GM18499 (cell line): ENCODE measurements at regions not wholly inside any gene's neighbourhood (a gene's known extent, or its start where the extent isn't known, plus 50 kb on each side); places are given as distances from the start of the nearest gene placed in this dataset.
A peak's percentile ranks its signal among the peaks of the same experiment; 100 is the strongest.
"Not testable (repeated sequence)": the region's sequence is repeated elsewhere in the genome, so short reads cannot be mapped to it uniquely, and the experiment has no call there.

ENCODE experiments used
- ATAC-seq: cut with Tn5 transposase; IDR thresholded peaks from one replicate; pipeline ENCODE4 v1.9.1; 2021; ENCODE audit warnings: moderate number of reproducible peaks; ENCODE audit not compliant: insufficient read depth, unreplicated experiment

DNA sequence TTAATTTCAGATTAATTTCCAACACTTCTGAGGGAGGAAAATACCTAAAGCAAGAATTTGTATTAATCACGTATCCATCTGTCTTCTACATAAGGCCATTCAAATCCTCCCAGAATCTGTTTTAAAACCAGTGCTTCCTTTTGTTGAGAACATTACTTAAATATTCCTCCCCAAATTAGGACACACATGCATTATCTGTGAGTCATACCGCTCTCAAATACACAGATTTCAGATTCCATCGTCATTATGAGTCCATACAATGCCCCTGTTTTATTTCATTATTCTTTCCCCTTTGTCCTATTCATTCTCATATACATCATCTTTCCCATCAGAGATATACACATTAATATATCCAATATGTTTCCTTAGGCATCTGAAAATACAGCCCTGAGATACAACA is 57.3 kb upstream of the PRSS12 start:
- ATAC-seq = no peak

DNA sequence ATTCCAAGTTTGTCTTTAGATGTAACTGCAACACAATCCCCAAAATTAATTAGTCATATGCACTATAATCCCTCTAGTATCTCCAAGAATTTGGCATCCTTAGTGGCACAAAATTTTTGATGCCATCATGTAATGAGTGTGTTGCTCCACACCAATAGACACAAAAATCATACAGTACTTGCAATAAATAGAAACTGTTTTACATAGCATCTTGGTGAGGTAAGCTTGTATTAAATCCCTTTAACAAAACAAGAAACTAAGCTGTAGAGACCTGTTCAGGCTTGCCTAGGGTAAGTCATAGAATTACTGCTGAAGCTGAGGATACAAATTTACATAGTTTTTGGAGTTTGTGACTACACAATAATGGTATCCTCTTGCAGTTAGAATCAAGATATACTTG is 64.5 kb upstream of the PRSS12 start:
- peak; percentile 65 for ATAC-seq

DNA sequence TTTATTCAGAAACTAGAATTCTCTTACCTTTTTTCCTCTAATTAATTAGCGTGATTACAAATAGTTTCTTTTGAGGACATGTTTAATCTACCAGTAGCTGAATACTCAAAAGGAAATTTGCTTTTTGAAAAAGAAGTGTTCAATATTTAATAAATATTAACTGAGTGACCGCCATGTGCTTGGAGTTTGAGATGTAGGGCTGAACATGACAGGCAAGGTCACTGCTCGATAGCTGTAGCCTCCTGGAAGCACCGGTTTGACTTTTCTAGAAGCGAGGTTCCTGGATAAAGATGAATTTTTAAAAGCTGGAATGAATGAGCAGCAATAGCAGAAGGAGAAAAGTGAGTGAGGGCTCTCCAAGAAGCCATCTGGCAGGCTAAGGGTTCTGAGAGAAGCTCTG is 65.0 kb upstream of the PRSS12 start:
- not testable (repeated sequence) for ATAC-seq

DNA sequence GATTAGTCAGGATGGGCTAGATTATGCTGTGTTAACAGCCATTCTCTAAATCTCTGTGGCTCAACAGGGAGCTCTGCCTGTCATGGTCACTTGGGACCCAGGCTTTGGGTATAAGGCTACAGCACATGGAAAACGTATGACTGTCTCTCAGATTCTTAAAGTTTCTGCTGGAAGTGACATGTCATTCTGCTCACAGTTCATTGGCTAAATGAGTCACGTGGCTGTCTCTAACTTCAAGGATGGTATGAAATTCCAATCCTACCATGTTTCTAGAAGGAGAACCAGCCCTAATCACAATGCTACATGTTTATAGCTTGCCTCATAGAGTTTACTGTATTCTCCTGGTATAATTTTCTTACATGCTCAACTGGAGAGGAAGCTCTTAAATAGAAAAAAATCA is 65.6 kb upstream of the PRSS12 start:
- not testable (repeated sequence) for ATAC-seq

GRCh38 chr4:118419626-118420025 is 66.8 kb upstream of the PRSS12 start:
- not testable (repeated sequence) for ATAC-seq

DNA sequence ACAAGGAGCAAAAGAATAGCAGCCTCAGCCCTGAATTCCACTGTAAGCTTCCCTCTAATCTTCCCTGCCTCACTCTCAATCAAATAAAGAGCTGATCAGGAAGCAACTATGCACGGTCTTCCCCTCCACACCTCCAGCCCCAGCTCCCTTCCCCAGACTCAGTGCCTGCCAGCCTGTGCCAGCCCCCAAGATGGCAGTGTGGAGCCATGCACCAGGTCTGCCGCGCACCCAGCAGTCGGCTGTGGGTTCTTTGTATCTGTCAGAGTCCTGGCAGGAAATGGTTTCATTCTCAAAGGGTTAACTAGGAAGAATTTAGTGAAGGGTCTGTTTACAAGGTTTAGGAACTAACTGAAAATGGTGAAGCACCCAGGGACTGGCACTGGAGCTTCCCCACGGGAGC is 71.3 kb upstream of the PRSS12 start:
- ATAC-seq = not testable (repeated sequence)

DNA sequence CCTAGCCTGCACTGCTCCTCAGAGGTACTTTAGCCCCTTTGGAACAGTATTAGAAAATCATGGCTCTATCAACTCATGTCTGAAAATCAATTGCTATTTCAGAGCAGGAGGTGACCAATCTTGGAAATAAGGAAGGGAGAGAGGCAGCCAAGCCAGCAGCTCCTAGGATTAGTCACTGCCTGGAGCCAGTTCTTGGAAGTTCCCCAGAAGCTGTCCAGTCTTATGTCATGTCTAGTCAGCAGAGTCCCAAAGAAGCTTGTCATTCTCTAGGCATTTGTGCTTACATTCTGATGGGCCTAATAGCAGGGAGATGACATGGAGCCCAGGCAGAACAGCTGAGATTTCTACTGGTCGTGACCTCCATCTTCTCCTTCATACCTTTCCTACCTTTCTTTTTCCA is 76.1 kb upstream of the PRSS12 start:
- ATAC-seq = not testable (repeated sequence)

- not testable (repeated sequence) for ATAC-seq
These were observed 79.6 kb upstream of the PRSS12 start for GRCh38 chr4:118432359-118432758.

DNA sequence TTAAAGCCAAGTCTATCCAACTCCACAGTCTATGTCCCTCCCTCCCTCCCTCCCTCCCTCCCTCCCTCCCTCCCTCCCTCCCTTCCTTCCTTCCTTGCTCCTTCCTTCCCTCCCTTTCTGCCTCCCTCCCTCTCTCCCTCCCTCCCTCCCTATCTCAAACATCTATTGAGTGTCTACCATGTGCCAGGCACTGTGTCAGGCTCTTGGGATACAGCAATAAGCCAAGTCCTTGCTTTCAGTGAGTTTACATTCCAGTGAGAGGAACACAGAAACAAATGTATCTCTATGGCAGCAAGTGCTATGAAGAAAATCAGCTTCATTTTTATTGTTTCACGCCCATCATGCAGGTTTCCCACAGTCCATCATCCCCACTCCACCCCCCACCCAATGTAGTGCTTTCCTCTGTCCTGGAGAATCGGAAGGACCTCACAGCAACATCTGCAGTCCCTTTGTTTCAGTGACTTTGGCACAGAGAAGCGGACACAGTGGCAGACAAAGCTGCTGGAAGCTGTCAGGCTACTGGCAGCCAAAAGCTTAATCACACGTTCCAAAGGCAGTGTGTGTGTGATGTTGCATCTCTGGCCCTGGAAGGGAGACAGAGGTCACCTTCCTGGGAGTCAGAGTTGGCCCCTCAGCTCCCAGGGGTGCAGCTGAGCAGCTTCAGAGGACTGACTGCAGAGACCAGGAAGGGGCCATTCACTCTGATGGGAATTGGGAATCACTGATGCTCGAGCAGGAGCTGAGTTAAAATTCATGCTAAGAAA is 81.0 kb upstream of the PRSS12 start:
- ATAC-seq = not testable (repeated sequence)

DNA sequence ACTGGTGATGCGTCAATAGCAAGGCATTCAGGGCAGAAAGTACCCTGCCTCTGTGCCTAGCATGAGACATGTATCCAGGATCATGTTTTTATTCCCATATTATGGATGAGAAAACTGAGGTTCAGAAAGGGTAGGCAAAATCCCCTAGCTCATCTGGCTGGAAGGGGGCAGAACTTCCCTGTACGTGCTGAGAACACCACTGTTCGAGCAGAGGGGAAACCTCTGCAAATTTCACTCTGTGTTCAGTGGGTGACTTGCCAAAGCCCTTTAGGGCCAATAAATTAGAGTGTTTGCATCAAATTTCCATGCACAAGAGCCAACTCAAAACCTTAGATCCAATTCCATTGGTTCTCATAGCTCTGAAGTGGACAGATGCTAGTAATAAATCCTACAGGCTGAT is 82.6 kb upstream of the PRSS12 start:
- ATAC-seq = not testable (repeated sequence)

- not testable (repeated sequence) for ATAC-seq
These were observed 89.5 kb upstream of the PRSS12 start for GRCh38 chr4:118442115-118442837.

DNA sequence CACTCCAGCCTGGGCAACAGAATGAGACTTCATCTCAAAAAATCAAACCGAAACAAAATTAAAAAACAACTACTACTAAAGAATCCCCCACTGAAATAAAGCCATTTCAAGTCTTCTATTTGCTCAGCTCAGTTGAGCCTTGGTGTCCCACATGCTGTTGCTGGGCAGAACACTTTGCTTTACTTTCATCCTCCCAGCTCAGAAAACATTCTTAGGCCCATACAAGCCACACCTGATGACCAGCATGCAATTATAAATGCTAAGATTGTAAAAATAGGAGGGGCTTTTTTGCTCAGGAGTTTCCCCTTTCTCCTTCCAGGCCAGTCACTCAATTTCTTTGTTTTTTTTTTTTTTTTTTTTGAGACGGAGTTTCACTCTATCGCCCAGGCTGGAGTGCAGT is 94.6 kb upstream of the PRSS12 start:
- not testable (repeated sequence) for ATAC-seq

DNA sequence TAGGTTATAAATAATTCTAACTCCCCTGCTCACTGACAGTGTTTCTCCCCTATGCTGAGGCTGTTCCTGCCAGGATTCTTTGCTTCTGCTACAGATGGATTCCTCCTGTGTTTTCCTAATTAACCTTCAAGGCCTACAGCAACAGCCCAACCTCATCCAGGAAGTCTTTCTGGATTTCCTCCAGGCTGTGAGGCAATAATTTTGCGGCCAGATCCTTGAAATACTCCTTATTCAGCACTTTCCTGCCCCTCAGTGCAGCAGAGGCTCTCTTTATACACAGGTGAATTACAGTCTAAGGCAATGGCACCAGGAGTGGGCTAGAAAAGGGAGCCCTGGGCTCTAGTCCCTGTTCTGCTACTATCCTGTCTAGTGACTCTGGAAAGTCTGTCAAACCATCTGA is 102.1 kb upstream of the PRSS12 start:
- not testable (repeated sequence) for ATAC-seq

DNA sequence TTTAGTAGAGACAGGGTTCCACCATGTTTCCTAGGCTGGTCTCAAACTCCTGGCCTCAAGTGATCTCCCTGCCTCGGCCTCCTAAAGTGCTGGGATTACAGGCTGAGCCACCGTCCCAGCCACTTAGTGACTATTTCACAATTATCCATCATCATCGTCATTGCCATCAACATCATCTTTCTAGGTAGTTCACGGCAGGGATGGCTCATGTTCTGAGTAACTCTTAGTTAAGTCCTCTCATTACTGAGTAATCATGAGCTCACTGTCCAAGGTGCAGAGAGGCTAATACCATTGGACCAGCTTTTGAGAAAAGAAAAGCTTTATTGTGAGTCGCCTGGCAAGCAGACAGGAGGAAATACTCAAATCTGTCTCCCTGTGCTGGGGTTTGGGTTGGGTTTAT is 108.6 kb upstream of the PRSS12 start:
- ATAC-seq = not testable (repeated sequence)

DNA sequence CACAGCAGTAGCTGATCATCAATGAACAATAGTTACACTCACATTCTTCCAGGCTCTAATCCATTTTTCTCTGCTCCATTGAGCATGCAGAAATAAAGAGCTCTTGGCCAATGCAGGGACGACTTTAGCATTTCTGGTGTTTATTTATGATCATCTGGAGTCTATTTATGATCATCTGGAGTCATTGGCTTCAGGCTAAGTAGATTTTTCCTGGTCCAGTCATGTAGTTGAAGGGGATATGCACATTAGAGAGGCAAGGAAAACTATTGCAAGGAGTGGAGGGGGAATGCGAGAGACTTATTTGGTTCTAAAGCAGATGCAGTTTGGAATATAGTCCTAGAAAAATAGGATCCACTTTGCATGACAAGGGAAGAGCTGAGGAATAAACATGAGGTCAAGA is 113.0 kb upstream of the PRSS12 start:
- not testable (repeated sequence) for ATAC-seq

- ATAC-seq = not testable (repeated sequence)
These were observed 121.3 kb upstream of the PRSS12 start for GRCh38 chr4:118474001-118474626.

- not testable (repeated sequence) for ATAC-seq
These were observed 122.0 kb upstream of the PRSS12 start for GRCh38 chr4:118474771-118475170.

- not testable (repeated sequence) for ATAC-seq
These were observed 123.1 kb upstream of the PRSS12 start for GRCh38 chr4:118475901-118476300.

DNA sequence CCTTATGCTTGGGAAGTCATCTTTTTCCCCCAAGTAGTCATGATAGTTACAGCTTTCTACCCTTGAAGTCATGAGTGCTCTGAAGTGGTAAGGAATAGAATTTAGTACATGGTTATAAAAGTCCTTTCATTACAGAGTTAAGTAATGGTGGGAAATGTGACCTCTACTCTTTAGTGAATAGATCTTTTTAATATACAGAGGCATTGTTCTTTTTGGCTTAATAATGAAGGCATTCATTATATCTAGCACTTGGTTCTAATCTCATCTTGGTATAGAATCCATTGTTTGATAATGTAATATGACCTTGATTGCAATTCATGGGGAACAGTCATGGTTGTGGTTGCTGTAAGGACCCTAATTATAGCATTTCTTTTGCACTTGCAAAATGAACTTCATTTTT is 125.0 kb upstream of the PRSS12 start:
- not testable (repeated sequence) for ATAC-seq

GRCh38 chr4:118485801-118486314 is 133.1 kb upstream of the PRSS12 start:
- ATAC-seq = not testable (repeated sequence)

GRCh38 chr4:118492963-118493362 is 140.2 kb upstream of the PRSS12 start:
- not testable (repeated sequence) for ATAC-seq
